GM19099 (cell line): ENCODE measurements at regions not wholly inside any gene's neighbourhood (a gene's known extent, or its start where the extent isn't known, plus 50 kb on each side); places are given as distances from the start of the nearest gene placed in this dataset.

ENCODE experiments used
- POLR2A ChIP-seq: IDR thresholded peaks from 3 replicates; pipeline ENCODE4 v1.6.1; 2011; ENCODE audit warnings: low read depth; ENCODE audit not compliant: insufficient read length; ENCODE audit errors: extremely low read depth

GRCh38 chr11:128195057-128195751 lies 392.2 kb downstream of the ETS1 start:
- TF ChIP-seq POLR2A, result no peak

DNA sequence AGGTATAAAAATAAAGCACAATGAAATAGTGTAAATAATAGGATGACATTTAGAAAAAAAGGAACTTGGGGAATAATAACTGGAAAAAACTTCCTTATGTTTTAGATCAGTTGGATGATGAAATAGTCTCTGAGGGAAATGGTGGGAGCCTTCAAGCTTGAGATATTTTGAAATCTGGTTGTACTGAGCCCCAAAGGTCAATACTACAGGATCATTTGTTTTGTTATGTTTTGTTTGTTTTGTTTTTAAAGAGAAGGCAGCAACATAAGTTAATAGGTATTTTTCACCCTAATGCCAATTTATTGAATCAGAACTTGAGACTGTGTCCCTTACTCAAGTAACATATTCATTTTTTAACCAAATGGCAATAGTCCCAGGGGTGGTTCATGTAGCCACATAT lies 393.1 kb downstream of the ETS1 start:
- TF ChIP-seq POLR2A, result no peak

- TF ChIP-seq POLR2A, result no peak
Observed at GRCh38 chr11:128193615-128194014, 393.7 kb downstream of the ETS1 start.

DNA sequence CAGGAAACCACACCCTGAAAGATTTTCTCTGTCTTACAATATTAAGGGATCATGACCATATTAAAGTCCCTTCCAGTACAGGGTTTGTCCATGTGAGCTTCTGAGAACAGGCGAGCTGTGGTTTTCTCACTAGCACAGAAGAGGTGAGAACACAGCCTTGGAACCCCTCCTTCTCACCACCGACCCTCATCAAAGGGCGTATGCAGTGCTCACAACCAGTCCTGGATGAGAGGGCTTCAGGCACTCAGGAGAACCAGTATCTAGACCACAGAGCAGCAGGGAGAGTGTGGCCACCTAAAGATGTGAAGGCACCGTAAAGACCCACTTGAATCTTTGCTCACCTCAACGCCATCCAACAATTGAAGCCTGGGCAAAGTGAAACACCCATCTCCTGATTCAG lies 397.0 kb downstream of the ETS1 start:
- no peak for TF ChIP-seq POLR2A

- no peak for TF ChIP-seq POLR2A
Observed at GRCh38 chr11:128189823-128190222, 397.5 kb downstream of the ETS1 start.

DNA sequence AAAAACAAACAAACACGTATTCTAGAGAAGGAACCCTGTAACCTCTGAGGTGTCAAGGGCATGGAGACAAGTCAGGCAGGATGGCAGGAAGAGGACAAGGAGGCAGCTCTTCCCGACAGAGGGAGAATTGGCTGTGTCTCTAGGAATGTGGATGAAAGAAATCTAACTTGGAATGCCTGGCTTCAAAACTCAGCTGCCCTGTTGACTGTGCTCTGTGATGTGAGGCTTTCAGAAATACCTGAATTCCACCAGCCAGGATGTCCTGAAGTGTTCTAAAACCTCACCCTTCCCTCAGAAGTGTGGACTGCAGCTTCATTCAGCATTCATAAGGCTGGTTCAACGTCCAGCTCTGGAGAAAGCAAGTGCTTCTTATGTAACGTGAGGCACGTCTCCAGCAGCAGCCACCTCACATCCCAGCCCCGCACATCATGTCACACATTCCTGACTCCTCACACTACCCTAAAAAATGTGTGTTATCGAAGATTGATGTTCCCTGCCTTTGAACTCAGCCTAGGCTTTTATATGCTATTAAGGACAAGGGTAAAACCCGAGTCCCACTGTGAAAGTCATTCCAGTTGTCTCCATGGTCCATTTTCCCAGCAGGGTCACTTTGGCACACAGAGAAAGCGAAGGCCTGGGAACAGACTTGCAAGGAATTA lies 398.9 kb downstream of the ETS1 start:
- no peak for TF ChIP-seq POLR2A

DNA sequence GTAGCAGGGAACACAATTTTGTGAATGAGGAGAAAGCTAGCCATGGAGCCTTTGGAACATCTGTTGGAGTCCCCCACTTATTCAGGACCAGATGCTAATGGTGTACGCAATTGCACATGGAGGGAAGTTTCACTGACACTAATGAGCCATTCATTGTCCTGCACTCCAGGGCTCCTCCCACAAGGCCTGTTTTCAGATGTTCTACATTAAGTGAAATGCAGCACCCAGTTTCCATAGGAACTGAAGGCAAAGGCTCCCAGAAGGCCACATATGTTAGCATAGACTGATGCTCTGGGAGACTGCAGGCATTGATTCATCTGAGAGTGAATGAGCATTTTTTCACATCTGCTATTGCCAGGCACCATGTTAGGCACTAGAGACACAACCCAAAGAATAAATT lies 399.5 kb downstream of the ETS1 start:
- no peak for TF ChIP-seq POLR2A

GRCh38 chr11:128187377-128187776 lies 400.0 kb downstream of the ETS1 start:
- TF ChIP-seq POLR2A, result no peak

GRCh38 chr11:128184981-128185380 lies 402.4 kb downstream of the ETS1 start:
- TF ChIP-seq POLR2A, result no peak

DNA sequence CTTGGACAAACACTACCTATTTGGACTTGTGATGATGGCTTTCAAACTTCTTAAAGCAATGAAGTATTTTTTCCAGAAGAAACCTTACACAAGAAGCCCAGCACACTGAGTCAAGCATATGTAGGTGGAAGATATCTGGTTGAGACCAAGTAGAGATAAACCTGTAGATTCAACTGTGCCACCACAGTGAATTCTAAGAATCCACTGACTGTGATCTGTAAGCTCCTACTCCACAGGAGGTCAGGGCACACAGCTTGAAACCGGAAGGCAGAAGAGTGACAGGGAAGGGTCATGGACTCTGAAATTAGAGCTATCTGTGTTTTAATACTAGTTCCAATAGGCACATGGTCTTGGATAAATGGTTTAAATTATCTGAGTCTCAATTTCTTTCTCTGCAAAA lies 404.5 kb downstream of the ETS1 start:
- TF ChIP-seq POLR2A, result no peak

GRCh38 chr11:128181984-128182383 lies 405.4 kb downstream of the ETS1 start:
- no peak for TF ChIP-seq POLR2A

- no peak for TF ChIP-seq POLR2A
Observed at GRCh38 chr11:128181088-128181480, 406.3 kb downstream of the ETS1 start.

DNA sequence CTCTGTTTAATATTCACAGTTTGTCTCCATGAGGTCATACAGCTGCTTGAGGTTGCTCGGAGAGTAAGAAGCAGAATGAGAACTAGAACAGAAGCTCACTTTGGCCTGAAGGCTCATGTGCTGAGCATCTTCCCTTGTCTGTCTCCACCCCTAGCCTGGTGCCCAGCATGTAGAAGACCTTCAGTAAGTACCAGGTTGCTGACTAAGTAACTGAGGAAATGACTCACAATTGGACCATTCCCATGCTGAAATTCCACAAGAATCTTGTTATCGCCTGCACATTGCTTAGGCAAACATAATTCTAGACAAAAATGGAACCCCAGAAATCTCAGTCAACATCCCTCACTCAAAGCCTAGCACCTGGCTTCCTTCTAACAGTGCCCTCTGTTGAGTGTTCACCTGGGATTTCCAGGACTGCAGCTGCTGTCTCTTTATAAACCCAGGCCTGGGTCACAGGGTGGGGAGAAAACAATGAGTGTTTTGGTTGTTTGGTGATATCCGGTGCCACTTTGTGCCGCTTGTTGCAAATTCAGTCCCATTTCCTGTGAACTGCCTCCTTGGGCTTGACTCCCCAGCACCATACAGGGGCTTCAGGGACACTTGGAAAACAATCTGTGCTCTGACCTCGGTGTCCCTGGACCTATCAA lies 406.8 kb downstream of the ETS1 start:
- no peak for TF ChIP-seq POLR2A

GRCh38 chr11:128179512-128179911 lies 407.8 kb downstream of the ETS1 start:
- no peak for TF ChIP-seq POLR2A

GRCh38 chr11:128179039-128179438 lies 408.3 kb downstream of the ETS1 start:
- TF ChIP-seq POLR2A, result no peak
